ENCODE measurements at regions not wholly inside any gene's neighbourhood (a gene's known extent, or its start where the extent isn't known, plus 50 kb on each side); places are given as distances from the start of the nearest gene placed in this dataset.

- Histone ChIP-seq H3K9me3 (ENCODE audit: control insufficient read depth, low read length) (peaks cover 6% of the 10 kb centered on the region), H3K27me3 (ENCODE audit: control insufficient read depth, insufficient read depth, low read length, poor library complexity, severe bottlenecking) (no peaks in the 10 kb centered on the region), H3K4me3 (ENCODE audit: low read length) (no peak overlapping the region), H3K9ac (ENCODE audit: extremely low read depth, low read length, poor library complexity, severe bottlenecking) (no peak overlapping the region), H3K36me3 (ENCODE audit: control insufficient read depth, insufficient read depth, low read length) (no peaks in the 10 kb centered on the region), H3K27ac (ENCODE audit: low read depth, low read length) (no peak overlapping the region), H3K4me1 (ENCODE audit: control insufficient read depth, insufficient read depth, low read length) (no peaks in the 10 kb centered on the region)
- Mint-ChIP-seq H3K36me3 (ENCODE audit: low read depth) (no peaks in the 10 kb centered on the region), H3K9me3 (peaks cover 8% of the 10 kb centered on the region), H3K27me3 (ENCODE audit: insufficient read depth) (no peaks in the 10 kb centered on the region), H3K27ac (no peak overlapping the region), H3K4me1 (no peaks in the 10 kb centered on the region), H3K4me3 (no peak overlapping the region)
- no peak for DNase-seq
- 85% methylated on average over 1 of the region's 1 CpG; no CpG with 5 or more reads in 1 of the 2 experiments for WGBS, 2 experiments (ENCODE audit: insufficient coverage in 1 of 2, insufficient read length in 1 of 2)
- TF ChIP-seq, protein P1, sequence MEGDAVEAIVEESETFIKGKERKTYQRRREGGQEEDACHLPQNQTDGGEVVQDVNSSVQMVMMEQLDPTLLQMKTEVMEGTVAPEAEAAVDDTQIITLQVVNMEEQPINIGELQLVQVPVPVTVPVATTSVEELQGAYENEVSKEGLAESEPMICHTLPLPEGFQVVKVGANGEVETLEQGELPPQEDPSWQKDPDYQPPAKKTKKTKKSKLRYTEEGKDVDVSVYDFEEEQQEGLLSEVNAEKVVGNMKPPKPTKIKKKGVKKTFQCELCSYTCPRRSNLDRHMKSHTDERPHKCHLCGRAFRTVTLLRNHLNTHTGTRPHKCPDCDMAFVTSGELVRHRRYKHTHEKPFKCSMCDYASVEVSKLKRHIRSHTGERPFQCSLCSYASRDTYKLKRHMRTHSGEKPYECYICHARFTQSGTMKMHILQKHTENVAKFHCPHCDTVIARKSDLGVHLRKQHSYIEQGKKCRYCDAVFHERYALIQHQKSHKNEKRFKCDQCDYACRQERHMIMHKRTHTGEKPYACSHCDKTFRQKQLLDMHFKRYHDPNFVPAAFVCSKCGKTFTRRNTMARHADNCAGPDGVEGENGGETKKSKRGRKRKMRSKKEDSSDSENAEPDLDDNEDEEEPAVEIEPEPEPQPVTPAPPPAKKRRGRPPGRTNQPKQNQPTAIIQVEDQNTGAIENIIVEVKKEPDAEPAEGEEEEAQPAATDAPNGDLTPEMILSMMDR (conservative IDR thresholded peaks at IDR 0.05) = no peak
Measured at GRCh38 chr3:163491714-163492113, 1586.6 kb downstream of the SI start.

DNA sequence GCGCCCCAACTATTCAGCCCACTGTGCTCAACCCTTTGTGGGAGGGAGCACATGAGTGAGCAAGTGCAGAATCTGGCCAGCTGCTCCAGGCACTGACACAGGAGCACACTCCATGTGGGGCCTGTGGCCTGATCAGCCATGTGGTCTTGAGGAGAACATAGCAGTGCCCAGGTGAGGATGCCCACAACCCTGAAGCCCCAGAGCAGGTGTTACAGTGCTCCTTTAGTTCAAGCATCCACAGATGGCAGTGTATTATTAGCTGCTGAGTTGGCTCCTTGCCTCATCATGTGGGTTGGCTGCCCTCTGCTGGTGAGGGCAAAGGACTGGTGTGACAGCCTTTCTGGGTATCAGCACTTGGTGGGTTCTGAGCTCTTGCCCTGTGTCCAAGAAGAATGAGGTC lies 1588.2 kb downstream of the SI start:
- no peak overlapping the region for H3K4me3 Mint-ChIP-seq
- no peaks in the 10 kb centered on the region for H3K27me3 Mint-ChIP-seq (ENCODE audit: insufficient read depth)
- DNase-seq = peak; percentile 93
- H3K36me3 Mint-ChIP-seq (ENCODE audit: low read depth) = no peaks in the 10 kb centered on the region
- Histone ChIP-seq H3K9me3 (ENCODE audit: control insufficient read depth, low read length) (peaks cover 6% of the 10 kb centered on the region), H3K27me3 (ENCODE audit: control insufficient read depth, insufficient read depth, low read length, poor library complexity, severe bottlenecking) (no peaks in the 10 kb centered on the region), H3K4me3 (ENCODE audit: low read length) (no peak overlapping the region), H3K36me3 (ENCODE audit: control insufficient read depth, insufficient read depth, low read length) (no peaks in the 10 kb centered on the region), H3K4me1 (ENCODE audit: control insufficient read depth, insufficient read depth, low read length) (no peaks in the 10 kb centered on the region), H3K27ac (ENCODE audit: low read depth, low read length) (no peak overlapping the region), H3K9ac (ENCODE audit: extremely low read depth, low read length, poor library complexity, severe bottlenecking) (no peak overlapping the region)
- H3K4me1 Mint-ChIP-seq = no peaks in the 10 kb centered on the region
- 94% methylated on average over 1 of the region's 1 CpG; no CpG with 5 or more reads in 1 of the 2 experiments for WGBS, 2 experiments (ENCODE audit: insufficient coverage in 1 of 2, insufficient read length in 1 of 2)
- peaks cover 8% of the 10 kb centered on the region for H3K9me3 Mint-ChIP-seq
- TF ChIP-seq, protein P1 (conservative IDR thresholded peaks at IDR 0.05) = peak; percentile 87
- no peak overlapping the region for H3K27ac Mint-ChIP-seq

GRCh38 chr3:163482695-163483094 lies 1595.6 kb downstream of the SI start:
- no peak for DNase-seq
- Histone ChIP-seq H3K27ac (ENCODE audit: low read depth, low read length) (no peak overlapping the region), H3K36me3 (ENCODE audit: control insufficient read depth, insufficient read depth, low read length) (no peaks in the 10 kb centered on the region), H3K4me3 (ENCODE audit: low read length) (no peak overlapping the region), H3K9ac (ENCODE audit: extremely low read depth, low read length, poor library complexity, severe bottlenecking) (no peak overlapping the region), H3K27me3 (ENCODE audit: control insufficient read depth, insufficient read depth, low read length, poor library complexity, severe bottlenecking) (no peaks in the 10 kb centered on the region), H3K9me3 (ENCODE audit: control insufficient read depth, low read length) (no peaks in the 10 kb centered on the region), H3K4me1 (ENCODE audit: control insufficient read depth, insufficient read depth, low read length) (no peaks in the 10 kb centered on the region)
- no peaks in the 10 kb centered on the region for H3K36me3 Mint-ChIP-seq (ENCODE audit: low read depth)
- TF ChIP-seq, protein P1 (conservative IDR thresholded peaks at IDR 0.05) = no peak
- H3K27me3 Mint-ChIP-seq (ENCODE audit: insufficient read depth) = no peaks in the 10 kb centered on the region
- H3K27ac Mint-ChIP-seq = no peak overlapping the region
- H3K9me3 Mint-ChIP-seq = peaks cover 4% of the 10 kb centered on the region
- no peak overlapping the region for H3K4me3 Mint-ChIP-seq
- no peaks in the 10 kb centered on the region for H3K4me1 Mint-ChIP-seq
